ENCODE measurements at regions not wholly inside any gene's neighbourhood (a gene's known extent, or its start where the extent isn't known, plus 50 kb on each side); places are given as distances from the start of the nearest gene placed in this dataset.

DNA sequence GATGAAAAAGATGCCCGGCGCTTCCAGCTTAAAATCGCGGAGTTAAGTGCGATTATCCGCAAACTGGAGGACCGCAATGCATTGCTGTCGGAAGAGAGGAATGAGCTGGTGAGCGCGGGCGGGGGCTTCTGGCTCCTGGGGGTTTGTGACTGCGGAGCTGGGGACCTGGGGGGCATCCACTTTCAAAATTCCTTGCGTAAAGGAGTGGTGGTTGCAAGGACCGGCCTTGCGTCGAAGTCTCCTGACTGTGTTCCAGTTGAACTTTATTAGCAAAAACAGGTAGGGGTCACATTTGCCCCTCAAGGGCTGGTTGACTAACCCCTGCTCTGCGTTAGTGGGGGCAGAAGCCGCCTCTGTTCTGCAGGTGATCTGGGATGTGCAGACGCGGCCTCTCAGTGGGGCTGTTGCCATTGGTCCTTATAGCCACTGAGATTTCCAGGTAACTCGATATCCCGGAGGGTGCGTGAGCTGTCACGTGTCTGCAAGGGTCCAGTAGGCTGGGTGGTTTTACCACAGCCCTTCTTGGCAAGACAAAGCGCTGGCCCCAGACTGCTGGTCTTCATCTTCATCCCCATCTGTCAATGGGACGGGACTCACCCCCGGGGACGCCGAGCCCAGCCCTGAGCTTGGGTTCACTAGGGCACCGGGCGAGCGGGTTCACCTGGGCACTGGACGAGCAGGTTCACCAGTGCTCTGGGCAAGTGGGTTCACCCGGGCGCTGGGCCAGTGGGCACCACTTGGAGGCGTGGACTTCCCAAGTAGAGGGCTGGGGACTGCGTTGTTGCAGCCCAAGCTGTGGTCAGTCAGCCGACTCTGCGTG is 51.5 kb upstream of the DPYSL4 start:
- Histone ChIP-seq H3K4me3 (no peak overlapping the region), H3K4me1 (no peaks in the 10 kb centered on the region), H3K27me3 (peaks cover 0 to 4% (median 0%) of the 10 kb centered on the region in 9 donors), H3K27ac (no peak overlapping the region), H3K36me3 (no peaks in the 10 kb centered on the region), H3K9me3 (no peaks in the 10 kb centered on the region)
- TF ChIP-seq POLR2A (IDR thresholded peaks at IDR 0.05): no peak
- TF ChIP-seq, protein P1, sequence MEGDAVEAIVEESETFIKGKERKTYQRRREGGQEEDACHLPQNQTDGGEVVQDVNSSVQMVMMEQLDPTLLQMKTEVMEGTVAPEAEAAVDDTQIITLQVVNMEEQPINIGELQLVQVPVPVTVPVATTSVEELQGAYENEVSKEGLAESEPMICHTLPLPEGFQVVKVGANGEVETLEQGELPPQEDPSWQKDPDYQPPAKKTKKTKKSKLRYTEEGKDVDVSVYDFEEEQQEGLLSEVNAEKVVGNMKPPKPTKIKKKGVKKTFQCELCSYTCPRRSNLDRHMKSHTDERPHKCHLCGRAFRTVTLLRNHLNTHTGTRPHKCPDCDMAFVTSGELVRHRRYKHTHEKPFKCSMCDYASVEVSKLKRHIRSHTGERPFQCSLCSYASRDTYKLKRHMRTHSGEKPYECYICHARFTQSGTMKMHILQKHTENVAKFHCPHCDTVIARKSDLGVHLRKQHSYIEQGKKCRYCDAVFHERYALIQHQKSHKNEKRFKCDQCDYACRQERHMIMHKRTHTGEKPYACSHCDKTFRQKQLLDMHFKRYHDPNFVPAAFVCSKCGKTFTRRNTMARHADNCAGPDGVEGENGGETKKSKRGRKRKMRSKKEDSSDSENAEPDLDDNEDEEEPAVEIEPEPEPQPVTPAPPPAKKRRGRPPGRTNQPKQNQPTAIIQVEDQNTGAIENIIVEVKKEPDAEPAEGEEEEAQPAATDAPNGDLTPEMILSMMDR (IDR thresholded peaks at IDR 0.05): no peak
- intact Hi-C loops (cut with DNase I): loop anchor here in 2 of 10 donors (10.0 kb wide), 1 partner anchor 90 kb away; no protein-coding TSS in a partner anchor
- no peak for ATAC-seq
- peak in 3 of 5 donors; percentile 7 to 43 (median 19) for DNase-seq
- 86 to 88% (median 87%) methylated on average over 23 to 39 of the region's 39 CpGs for WGBS, 4 donors

DNA sequence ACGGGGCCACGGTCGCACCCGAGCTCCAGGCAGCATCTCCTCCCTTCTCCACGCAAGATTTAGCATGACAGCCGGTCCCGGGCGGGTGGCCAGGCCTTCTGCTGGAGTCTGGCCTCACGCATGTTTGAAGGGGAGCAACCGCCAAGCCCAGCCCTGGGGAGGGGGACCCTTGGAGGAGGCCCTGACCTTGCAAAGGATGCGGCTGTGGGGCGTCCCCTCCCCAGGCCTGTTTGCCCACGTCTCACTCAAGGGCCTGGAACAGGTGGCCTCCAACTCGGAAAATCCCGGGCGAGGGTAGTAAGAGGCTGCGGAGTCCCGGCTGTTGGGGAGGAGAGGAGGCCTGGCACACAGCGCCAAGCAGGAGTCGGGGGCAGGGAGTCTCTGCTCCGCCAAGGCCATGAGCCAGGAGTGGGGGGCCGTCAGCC is 50.6 kb upstream of the DPYSL4 start:
- TF ChIP-seq POLR2A (IDR thresholded peaks at IDR 0.05): no peak
- TF ChIP-seq, protein P1 (IDR thresholded peaks at IDR 0.05): no peak
- DNase-seq: peak in 3 of 5 donors; percentile 13 to 60 (median 19)

DNA sequence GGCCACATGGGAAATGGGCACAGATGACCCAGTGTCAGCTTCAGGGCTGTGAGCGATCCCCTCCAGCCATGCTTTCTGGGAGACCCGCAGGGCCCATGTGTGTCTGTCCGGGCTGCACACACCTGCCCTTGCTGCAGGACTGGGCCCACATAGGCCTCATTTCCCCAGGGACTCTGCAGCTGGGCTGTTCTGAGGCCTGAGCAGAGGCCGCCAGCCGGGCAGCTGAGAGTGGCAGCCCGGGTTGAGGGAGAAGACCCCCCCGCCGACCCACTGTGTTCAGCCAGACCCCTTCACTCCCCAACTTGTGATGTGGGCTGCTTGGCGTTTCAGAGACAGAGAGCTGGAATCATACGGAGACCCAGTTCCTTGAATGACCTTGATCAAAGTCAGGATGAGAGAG is 50.1 kb upstream of the DPYSL4 start:
- 79 to 85% (median 83%) methylated on average over 10 of the region's 10 CpGs for WGBS, 4 donors
- Histone ChIP-seq H3K4me1 (no peaks in the 10 kb centered on the region), H3K27ac (no peak overlapping the region), H3K27me3 (peaks cover 0 to 4% (median 0%) of the 10 kb centered on the region in 9 donors), H3K9me3 (no peaks in the 10 kb centered on the region), H3K4me3 (no peak overlapping the region), H3K36me3 (no peaks in the 10 kb centered on the region)
- intact Hi-C loops (cut with DNase I): loop anchor here in 2 of 10 donors (10.0 kb wide), 1 partner anchor 92 kb away; no protein-coding TSS in a partner anchor
- DNase-seq (peak in 2 of 5 donors; percentile 19 to 31), ATAC-seq (no peak)
- TF ChIP-seq, protein P1 (IDR thresholded peaks at IDR 0.05): no peak
- TF ChIP-seq POLR2A (IDR thresholded peaks at IDR 0.05): no peak

More for the DNA sequence above, 50.6 kb upstream of the DPYSL4 start:
- WGBS, 4 donors: 87 to 89% (median 88%) methylated on average over 17 to 22 of the region's 22 CpGs
- H3K4me1 ChIP-seq: no peaks in the 10 kb centered on the region
- ATAC-seq: no peak
- no peak overlapping the region for H3K27ac ChIP-seq
- no peaks in the 10 kb centered on the region for H3K9me3 ChIP-seq
- intact Hi-C loops (cut with DNase I): loop anchor here in 2 of 10 donors (10.0 kb wide), 1 partner anchor 91 kb away; no protein-coding TSS in a partner anchor
- no peak overlapping the region for H3K4me3 ChIP-seq
- no peaks in the 10 kb centered on the region for H3K36me3 ChIP-seq
- peaks cover 0 to 4% (median 0%) of the 10 kb centered on the region in 9 donors for H3K27me3 ChIP-seq
